Cardiac fibroblast (primary cell): ENCODE measurements at regions not wholly inside any gene's neighbourhood (a gene's known extent, or its start where the extent isn't known, plus 50 kb on each side); places are given as distances from the start of the nearest gene placed in this dataset.

Experiments
- DNase-seq, 2 donors: peaks; one replicate each; pipeline versions ENCODE4 v3.0.0 to v3.0.0-alpha.2; 2010; ENCODE audit warnings: low read depth in 2 of 2
- H3K4me3 ChIP-seq, 2 donors: replicated peaks in 1 of 2; 1 replicate in 1 of 2; 2 replicates in 1 of 2; pipeline ENCODE4 v1.5.1; 2011; ENCODE audit warnings: low read depth in 2 of 2, low read length in 2 of 2, mild to moderate bottlenecking in 2 of 2, moderate library complexity in 1 of 2
- CTCF ChIP-seq: IDR thresholded peaks from one replicate; pipeline ENCODE4 v1.5.1; 2011; ENCODE audit warnings: low read depth, mild to moderate bottlenecking, low read length, inconsistent platforms

- no peak overlapping the region for H3K4me3 ChIP-seq
- TF ChIP-seq CTCF = no peak
- DNase-seq = no peak
Observed at GRCh38 chr1:4060850-4061249, 160.8 kb upstream of the C1orf174 start.

DNA sequence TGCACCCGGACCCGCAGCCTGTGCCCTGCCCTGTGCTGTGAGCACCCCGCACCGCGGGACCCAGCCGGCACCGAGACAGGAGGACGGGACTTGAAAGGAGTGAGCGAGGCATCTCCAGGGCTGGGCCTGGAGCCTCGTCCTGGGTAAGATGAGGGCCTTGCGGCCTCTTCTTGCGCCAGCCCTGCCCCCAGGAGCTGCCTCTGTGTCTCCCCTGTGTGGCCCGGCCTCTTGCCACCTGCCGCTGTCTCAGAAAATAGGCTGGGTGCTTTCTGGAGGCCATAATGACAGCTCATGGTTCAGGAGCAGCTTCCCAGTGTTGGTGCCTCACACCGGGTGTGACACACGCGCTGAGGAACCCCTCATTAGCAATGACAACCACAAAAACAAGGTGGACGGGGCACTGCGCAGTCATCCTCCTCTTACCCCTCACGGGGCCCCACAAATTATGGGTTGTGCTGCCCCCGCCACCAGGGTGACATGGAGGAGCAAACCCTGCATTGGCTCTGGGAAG is 161.5 kb upstream of the C1orf174 start:
- no peak for TF ChIP-seq CTCF

GRCh38 chr1:4062041-4062440 is 162.0 kb upstream of the C1orf174 start:
- no peak for DNase-seq
- TF ChIP-seq CTCF = no peak
- no peak overlapping the region for H3K4me3 ChIP-seq

More for the DNA sequence above, 161.5 kb upstream of the C1orf174 start:
- DNase-seq = no peak
- no peak overlapping the region for H3K4me3 ChIP-seq

DNA sequence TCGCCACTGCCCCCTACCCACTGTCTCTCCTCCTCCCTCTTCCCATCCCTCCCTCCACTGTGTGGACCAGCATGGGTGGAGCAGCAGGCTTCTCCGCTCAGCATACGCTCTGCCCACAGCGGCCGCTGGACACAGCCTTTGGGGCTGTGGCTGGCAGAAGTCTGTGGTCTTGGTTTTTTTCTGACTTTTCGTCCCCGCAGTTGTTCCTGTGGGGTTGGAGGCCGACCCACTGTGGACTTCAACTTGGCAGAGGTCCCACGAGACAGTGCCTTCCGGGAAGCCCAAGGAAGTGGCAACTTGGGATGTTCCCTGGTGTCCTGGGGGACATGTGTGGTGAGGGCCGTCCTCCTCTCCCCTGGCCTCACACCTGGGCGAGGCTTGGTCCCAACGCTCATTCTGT is 162.5 kb upstream of the C1orf174 start:
- H3K4me3 ChIP-seq = no peak overlapping the region
- no peak for DNase-seq
- no peak for TF ChIP-seq CTCF

DNA sequence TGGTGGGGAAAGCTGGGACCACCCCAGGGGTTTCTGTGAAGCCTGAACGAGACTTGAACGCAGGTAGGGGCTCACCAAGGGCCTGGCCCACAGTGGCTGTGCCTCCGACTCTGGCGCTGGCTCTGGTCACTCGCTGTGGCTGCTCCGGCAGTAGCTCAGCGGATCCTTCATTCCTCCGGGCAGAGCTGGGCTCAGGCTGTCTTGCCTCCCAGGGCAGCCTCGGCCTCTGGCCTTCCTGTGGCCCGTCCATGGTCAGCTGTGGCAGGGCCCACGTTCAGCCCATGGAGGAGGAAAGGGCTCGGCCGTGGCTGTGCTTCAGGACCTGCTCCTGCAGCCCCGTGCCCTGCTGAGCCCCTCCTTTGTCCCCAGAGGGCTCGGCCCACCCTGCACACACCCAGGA is 162.9 kb upstream of the C1orf174 start:
- DNase-seq = no peak
- TF ChIP-seq CTCF = no peak
- no peak overlapping the region for H3K4me3 ChIP-seq

DNA sequence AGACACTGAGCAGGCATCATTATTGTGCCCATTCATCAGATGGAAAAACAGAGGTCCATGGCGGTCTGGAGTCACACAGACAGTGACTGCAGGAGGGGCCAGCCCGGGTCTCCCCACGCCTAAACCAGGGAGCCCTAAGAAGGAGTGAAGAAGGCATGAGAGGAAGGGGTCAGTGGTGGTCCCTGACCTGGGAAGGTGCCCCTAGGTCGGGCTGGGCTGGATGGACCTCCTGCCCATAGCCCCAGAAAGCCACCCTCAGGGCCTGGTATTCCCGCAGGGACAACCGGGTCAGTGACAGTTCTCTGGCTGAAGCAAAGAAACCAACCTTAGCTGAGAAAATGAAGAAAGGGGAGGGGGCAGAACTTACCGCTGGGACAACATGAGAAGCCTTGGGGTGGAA is 163.4 kb upstream of the C1orf174 start:
- H3K4me3 ChIP-seq = no peak overlapping the region
- TF ChIP-seq CTCF = no peak
- no peak for DNase-seq
